ENCODE measurements at regions not wholly inside any gene's neighbourhood (a gene's known extent, or its start where the extent isn't known, plus 50 kb on each side); places are given as distances from the start of the nearest gene placed in this dataset.

GRCh38 chr7:12518920-12519681 lies 51.4 kb upstream of the SCIN start:
- no peak for DNase-seq (ENCODE audit: low read depth)

- no peak for DNase-seq (ENCODE audit: low read depth)
Measured at GRCh38 chr7:12519682-12520009, 50.9 kb upstream of the SCIN start.

Data from stromal cell of bone marrow (primary cell).